GM12864 (cell line): ENCODE measurements at regions not wholly inside any gene's neighbourhood (a gene's known extent, or its start where the extent isn't known, plus 50 kb on each side); places are given as distances from the start of the nearest gene placed in this dataset.

Experiments
- DNase-seq: peaks from one replicate; pipeline ENCODE4 v3.0.0-alpha.2; 2011; ENCODE audit warnings: low read depth
- H3K4me3 ChIP-seq: 2 replicates; pipeline ENCODE4 v1.5.1; 2011; ENCODE audit warnings: mild to moderate bottlenecking, low read depth, low read length, control low read depth
- TF ChIP-seq, protein P1 (sequence below): IDR thresholded peaks from 2 replicates; pipeline ENCODE4 v1.5.1; 2011; ENCODE audit warnings: low read depth, mild to moderate bottlenecking, moderate library complexity, low read length, control low read depth, inconsistent platforms; ENCODE audit errors: missing control alignments

DNA sequence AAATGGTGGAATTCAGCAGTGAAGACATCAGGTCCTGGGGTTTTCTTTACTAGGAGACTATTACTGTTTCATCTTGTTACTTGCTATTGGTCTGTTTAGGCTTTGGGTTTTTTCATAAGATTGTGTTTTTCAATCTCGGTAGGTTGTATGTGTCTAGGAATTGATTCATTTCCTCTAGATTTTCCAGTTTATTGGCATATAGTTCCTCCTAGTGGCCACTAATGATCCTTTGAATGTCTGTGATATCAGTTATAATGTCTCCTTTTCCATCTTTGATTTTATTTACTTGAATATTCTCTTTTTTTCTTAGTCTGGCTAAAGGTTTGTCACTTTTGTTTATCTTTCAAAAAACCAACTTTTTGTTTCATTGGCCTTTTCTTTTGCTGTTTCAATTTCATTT lies 233.0 kb downstream of the RWDD3 start:
- no peak overlapping the region for H3K4me3 ChIP-seq
- TF ChIP-seq, protein P1, sequence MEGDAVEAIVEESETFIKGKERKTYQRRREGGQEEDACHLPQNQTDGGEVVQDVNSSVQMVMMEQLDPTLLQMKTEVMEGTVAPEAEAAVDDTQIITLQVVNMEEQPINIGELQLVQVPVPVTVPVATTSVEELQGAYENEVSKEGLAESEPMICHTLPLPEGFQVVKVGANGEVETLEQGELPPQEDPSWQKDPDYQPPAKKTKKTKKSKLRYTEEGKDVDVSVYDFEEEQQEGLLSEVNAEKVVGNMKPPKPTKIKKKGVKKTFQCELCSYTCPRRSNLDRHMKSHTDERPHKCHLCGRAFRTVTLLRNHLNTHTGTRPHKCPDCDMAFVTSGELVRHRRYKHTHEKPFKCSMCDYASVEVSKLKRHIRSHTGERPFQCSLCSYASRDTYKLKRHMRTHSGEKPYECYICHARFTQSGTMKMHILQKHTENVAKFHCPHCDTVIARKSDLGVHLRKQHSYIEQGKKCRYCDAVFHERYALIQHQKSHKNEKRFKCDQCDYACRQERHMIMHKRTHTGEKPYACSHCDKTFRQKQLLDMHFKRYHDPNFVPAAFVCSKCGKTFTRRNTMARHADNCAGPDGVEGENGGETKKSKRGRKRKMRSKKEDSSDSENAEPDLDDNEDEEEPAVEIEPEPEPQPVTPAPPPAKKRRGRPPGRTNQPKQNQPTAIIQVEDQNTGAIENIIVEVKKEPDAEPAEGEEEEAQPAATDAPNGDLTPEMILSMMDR, result no peak
- DNase-seq, result no peak

DNA sequence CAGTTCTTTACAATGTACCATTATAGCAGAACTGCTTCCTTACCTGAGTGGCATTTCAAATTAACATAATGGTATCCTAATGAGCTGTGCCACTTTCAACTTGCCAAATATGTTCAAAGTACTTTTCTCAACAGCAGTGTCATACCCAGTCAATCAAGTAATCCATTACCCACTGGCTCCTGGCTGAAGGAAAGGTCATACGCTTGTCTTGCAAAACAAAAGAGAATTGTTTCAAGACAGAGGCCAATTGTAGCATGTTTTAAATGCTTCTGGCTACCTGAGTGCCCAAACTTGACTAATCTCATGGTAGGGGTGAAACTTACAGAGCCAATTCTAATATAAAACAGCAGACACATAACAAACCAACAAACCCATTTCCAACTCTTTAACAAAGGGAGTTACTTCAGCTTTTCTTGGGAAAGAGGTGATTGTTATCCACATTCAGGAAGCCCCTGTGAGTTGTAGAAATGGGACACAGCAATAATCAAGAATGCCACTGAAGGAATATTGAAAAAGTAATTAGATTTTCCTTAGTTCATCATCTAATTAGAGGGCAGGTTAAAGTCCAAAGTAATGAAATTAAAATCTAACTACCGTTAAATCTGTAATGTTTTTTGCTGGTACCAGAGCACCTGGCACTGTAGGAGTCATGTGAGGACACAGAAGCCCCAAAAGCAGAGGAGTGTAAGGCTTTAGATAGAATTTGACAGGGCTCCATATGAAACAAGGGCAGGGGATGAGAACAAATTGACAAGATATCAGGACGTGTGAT lies 241.9 kb downstream of the RWDD3 start:
- TF ChIP-seq, protein P1, result no peak
- DNase-seq, result no peak
- no peak overlapping the region for H3K4me3 ChIP-seq

DNA sequence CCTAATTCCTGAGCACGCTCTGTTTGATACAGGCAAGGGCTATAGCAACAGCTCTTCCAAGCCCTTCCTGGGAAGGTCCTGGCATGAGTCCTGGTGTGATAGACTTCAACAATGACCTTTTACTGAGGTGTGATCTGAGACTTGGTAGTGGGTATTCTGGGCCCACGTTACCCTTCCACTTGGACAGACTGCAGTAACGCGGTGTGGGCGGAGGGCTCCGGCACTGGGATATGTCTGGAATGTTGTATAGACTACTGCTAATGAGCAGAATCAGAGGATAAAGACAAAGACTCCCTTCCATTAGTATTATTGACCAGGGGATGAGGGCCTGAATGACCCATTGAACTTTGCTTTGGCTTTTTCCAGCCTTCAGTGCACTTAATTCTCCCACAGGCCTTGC lies 262.3 kb downstream of the RWDD3 start:
- no peak for DNase-seq
- no peak overlapping the region for H3K4me3 ChIP-seq
- TF ChIP-seq, protein P1, result no peak

DNA sequence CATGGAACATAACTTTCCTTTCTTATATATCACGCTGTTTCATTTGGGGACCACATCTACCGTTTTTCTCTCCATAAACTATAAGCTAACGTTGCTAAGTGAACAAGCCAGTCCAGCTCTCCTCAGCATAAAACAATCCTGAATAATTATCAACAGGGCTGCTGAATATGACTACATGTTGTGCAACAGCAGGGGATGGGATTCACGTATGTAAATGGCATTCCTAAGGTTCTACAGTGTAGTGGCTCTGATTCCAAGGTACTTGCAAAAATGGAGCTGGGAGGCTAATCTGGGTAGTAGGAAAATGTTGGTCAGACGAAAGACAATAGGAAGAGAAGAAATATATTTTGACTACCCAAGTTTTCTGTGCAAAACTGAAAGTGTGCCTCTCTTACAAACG lies 262.8 kb downstream of the RWDD3 start:
- TF ChIP-seq, protein P1, result no peak
- H3K4me3 ChIP-seq, result no peak overlapping the region
- DNase-seq, result no peak

DNA sequence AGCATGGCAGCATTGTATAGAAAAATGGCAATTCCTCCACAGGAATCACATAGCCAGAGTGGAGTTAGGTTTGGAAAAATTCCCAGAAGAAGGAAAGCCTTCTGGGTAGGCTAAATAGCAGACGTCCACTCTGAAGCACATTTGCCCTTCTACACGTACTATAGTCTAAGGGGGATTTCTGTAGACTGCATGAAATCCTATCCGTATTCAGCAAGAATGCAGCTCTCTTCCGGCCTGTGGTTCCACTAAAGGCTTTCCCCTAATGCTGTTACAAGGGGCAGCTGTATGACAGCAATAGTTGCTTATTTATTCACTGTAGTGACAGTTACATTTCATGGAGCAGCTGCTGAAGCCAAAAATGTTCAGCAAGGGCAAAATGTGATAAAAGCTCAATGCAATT lies 263.6 kb downstream of the RWDD3 start:
- DNase-seq, result no peak
- TF ChIP-seq, protein P1, result no peak
- no peak overlapping the region for H3K4me3 ChIP-seq

DNA sequence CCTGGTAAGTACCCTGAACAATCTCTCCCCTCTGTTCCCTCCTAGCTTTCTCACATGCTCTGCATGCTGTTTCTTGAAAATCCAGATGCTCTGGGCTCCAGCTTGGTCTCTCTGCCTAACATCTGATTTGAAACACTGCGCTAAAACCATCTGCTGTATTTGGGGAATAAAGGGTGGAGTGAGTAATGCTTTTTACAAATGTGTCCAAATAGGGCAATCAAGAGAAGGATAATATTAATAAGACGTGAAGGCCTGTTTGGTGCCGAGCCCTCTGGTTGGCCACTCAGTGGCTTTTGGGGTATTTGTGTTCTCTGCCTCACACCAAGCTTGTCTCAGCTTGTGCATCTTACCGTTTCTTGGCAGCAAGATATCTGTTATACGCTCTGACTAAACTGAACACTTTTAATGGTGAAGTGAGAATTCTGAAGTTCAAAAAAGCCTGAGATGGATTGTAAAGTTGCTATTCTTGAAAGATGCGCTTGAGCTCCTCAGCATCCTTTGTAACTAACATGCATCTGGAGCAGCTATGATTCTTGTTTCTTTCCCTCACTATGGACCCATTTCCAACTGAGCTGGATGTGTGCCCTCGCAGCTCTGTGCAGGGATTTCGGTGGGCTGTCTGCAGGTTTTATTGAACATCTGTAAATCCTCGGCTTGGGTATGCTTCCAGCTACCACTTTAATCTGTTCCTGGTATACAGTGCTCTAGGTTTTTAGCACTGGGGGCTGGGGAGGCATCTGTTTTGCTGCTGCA lies 269.4 kb downstream of the RWDD3 start:
- TF ChIP-seq, protein P1, result no peak
- DNase-seq, result no peak
- no peak overlapping the region for H3K4me3 ChIP-seq
